ENCODE measurements at regions not wholly inside any gene's neighbourhood (a gene's known extent, or its start where the extent isn't known, plus 50 kb on each side); places are given as distances from the start of the nearest gene placed in this dataset.

- no peak for ATAC-seq
- Mint-ChIP-seq H3K4me3 (no peak overlapping the region), H3K27ac (no peak overlapping the region), H3K27me3 (ENCODE audit: low read depth in 2 of 2) (no peaks in the 10 kb centered on the region), H3K4me1 (no peaks in the 10 kb centered on the region), H3K36me3 (no peaks in the 10 kb centered on the region), H3K9me3 (peaks cover 7 to 10% of the 10 kb centered on the region in 2 donors)
- Histone ChIP-seq H3K27me3 (ENCODE audit: control insufficient read depth, insufficient read depth, low read length) (no peaks in the 10 kb centered on the region), H3K9me3 (ENCODE audit: control insufficient read depth, insufficient read depth, low read length) (no peaks in the 10 kb centered on the region), H3K27ac (ENCODE audit: low read length) (no peak overlapping the region), H3K4me1 (ENCODE audit: control insufficient read depth, insufficient read depth, low read length) (no peaks in the 10 kb centered on the region), H3K4me3 (ENCODE audit: low read length) (no peak overlapping the region), H3K36me3 (ENCODE audit: control insufficient read depth, insufficient read depth, low read length) (no peaks in the 10 kb centered on the region)
- no peak for DNase-seq
- TF ChIP-seq, protein P1, sequence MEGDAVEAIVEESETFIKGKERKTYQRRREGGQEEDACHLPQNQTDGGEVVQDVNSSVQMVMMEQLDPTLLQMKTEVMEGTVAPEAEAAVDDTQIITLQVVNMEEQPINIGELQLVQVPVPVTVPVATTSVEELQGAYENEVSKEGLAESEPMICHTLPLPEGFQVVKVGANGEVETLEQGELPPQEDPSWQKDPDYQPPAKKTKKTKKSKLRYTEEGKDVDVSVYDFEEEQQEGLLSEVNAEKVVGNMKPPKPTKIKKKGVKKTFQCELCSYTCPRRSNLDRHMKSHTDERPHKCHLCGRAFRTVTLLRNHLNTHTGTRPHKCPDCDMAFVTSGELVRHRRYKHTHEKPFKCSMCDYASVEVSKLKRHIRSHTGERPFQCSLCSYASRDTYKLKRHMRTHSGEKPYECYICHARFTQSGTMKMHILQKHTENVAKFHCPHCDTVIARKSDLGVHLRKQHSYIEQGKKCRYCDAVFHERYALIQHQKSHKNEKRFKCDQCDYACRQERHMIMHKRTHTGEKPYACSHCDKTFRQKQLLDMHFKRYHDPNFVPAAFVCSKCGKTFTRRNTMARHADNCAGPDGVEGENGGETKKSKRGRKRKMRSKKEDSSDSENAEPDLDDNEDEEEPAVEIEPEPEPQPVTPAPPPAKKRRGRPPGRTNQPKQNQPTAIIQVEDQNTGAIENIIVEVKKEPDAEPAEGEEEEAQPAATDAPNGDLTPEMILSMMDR (IDR thresholded peaks at IDR 0.05) = no peak
- intact Hi-C loops (cut with micrococcal nuclease) = no loop called here
- WGBS (ENCODE audit: insufficient coverage) = no CpG with 5 or more reads among the region's 1 CpG
Observed at GRCh38 chr3:154780263-154780662, 299.9 kb upstream of the MME start.

DNA sequence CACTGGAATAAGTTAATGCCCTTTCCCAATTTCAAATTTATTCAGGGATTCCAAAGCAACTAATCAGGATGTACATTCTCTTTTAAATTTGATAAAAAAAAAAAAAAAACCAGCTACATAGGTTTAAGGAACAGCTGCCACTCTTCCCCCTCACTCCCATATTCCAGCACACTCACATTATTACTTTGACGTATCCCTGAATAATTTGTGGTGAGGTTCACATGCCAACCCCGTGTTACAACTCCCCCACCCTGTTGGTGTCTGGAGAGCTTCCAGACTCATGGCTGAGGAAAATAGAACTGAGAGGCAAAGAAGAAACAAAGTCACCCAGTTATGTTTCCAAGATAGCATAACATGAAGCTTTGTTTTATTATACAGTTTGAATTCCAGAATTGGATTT is 300.5 kb upstream of the MME start:
- intact Hi-C loops (cut with micrococcal nuclease) = no loop called here
- H3K4me1 ChIP-seq (ENCODE audit: control insufficient read depth, insufficient read depth, low read length) = no peaks in the 10 kb centered on the region
- DNase-seq (no peak), ATAC-seq (no peak)
- H3K4me3 Mint-ChIP-seq = no peak overlapping the region
- H3K4me1 Mint-ChIP-seq = no peaks in the 10 kb centered on the region
- H3K9me3 Mint-ChIP-seq = peaks cover 7 to 13% of the 10 kb centered on the region in 2 donors
- TF ChIP-seq, protein P1 (IDR thresholded peaks at IDR 0.05) = no peak
- no peaks in the 10 kb centered on the region for H3K36me3 Mint-ChIP-seq
- no peaks in the 10 kb centered on the region for H3K9me3 ChIP-seq (ENCODE audit: control insufficient read depth, insufficient read depth, low read length)
- WGBS (ENCODE audit: insufficient coverage) = 69% methylated on average over 2 of the region's 2 CpGs
- H3K4me3 ChIP-seq (ENCODE audit: low read length) = no peak overlapping the region
- no peaks in the 10 kb centered on the region for H3K27me3 Mint-ChIP-seq (ENCODE audit: low read depth in 2 of 2)
- H3K27ac Mint-ChIP-seq = no peak overlapping the region
- no peaks in the 10 kb centered on the region for H3K36me3 ChIP-seq (ENCODE audit: control insufficient read depth, insufficient read depth, low read length)
- H3K27ac ChIP-seq (ENCODE audit: low read length) = no peak overlapping the region
- no peaks in the 10 kb centered on the region for H3K27me3 ChIP-seq (ENCODE audit: control insufficient read depth, insufficient read depth, low read length)

DNA sequence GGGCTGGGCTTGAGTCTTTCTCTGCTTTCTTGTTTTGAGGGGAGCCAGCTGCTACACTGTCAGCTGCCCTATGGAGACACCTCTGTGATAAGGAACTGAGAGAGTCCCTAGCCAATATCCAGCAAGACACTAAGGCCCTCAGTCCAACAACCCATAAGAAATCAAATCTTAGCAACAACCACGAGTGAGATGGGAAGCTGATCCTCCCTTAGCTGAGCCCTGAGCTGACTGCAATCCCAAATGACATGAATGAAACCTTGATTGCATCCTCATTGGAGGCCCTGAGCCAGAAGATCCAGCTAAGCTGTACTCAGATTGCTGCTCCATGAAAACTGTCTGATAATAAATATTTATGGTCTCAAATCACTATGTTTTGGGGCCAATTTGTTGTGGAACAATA is 302.1 kb upstream of the MME start:
- intact Hi-C loops (cut with micrococcal nuclease) = no loop called here

More for the DNA sequence above, 302.1 kb upstream of the MME start:
- Mint-ChIP-seq H3K36me3 (no peaks in the 10 kb centered on the region), H3K4me3 (no peak overlapping the region), H3K27ac (no peak overlapping the region), H3K27me3 (ENCODE audit: low read depth in 2 of 2) (no peaks in the 10 kb centered on the region), H3K9me3 (peaks cover 6 to 9% of the 10 kb centered on the region in 2 donors), H3K4me1 (no peaks in the 10 kb centered on the region)
- WGBS (ENCODE audit: insufficient coverage) = 83% methylated on average over 1 of the region's 1 CpG
- no peak overlapping the region for H3K27ac ChIP-seq (ENCODE audit: low read length)
- no peaks in the 10 kb centered on the region for H3K27me3 ChIP-seq (ENCODE audit: control insufficient read depth, insufficient read depth, low read length)
- no peaks in the 10 kb centered on the region for H3K9me3 ChIP-seq (ENCODE audit: control insufficient read depth, insufficient read depth, low read length)
- no peak for ATAC-seq
- H3K36me3 ChIP-seq (ENCODE audit: control insufficient read depth, insufficient read depth, low read length) = no peaks in the 10 kb centered on the region
- H3K4me1 ChIP-seq (ENCODE audit: control insufficient read depth, insufficient read depth, low read length) = no peaks in the 10 kb centered on the region
- no peak for DNase-seq
- TF ChIP-seq, protein P1 (IDR thresholded peaks at IDR 0.05) = no peak
- no peak overlapping the region for H3K4me3 ChIP-seq (ENCODE audit: low read length)
